T-helper 22 cell (primary cell): ENCODE measurements at regions not wholly inside any gene's neighbourhood (a gene's known extent, or its start where the extent isn't known, plus 50 kb on each side); places are given as distances from the start of the nearest gene placed in this dataset.

Experiments
- DNase-seq: peaks from one replicate; pipeline ENCODE4 v3.0.0-alpha.2; 2020; ENCODE audit warnings: low read depth

DNA sequence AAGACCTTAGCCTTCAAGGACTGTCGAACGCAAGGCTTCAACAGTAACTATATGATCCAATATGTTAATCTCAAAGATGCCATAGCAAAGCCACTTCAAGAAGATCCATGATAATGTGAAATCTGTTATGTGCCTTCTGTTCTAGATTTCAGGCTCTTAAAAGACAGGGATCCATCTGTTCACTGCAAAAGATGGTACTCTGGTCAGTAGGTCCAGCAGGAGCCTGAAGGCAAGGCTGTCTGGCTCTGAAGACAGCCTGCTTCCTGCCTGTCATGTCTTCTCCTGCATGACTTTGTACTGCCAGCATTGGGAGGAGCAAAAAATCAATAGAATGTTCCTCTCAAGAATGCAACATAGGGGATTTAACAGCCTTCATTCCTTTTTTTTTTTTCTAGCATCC, 270.8 kb upstream of the PARD3B start:
- no peak for DNase-seq

- no peak for DNase-seq
Observed at GRCh38 chr2:204274991-204275390, 270.3 kb upstream of the PARD3B start.

- no peak for DNase-seq
Observed at GRCh38 chr2:204277226-204277625, 268.0 kb upstream of the PARD3B start.

DNA sequence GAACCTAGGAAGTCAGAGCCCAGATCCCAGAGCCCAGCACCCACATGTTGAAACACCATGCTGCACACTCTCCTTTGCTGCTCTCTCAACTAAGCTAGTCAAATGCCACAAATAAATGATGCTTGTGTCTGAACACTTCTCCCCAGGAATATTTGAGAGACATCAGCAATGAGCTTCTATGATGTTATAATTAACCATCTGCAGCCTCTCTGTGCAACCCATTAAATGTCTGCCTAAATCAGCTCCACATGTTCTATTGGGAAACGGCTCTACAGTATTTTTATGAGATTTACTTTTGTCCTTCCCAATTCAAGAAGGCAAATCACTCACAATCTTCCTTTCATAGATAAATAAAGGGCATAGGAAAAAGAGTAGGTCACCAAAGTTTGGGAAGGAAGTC, 266.8 kb upstream of the PARD3B start:
- DNase-seq: no peak

DNA sequence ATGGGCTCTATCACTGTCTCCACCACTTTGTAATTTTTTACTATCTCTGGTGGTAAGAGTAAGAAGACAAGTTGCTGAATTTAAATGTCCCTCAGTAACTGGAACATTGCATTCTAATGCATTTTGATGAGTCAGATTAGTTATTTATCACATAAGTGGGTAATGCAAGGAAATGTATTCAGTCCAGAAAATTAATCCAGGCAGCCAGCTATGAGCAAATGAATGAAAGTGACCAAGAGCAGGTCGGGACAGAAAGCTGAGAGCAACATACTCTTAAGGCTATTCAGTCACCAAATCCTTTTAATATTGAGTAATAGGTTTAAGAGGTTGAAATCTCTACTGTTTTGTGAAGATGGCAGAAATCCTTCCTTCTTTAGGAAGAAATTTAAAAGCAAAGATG, 265.5 kb upstream of the PARD3B start:
- no peak for DNase-seq

- no peak for DNase-seq
Observed at GRCh38 chr2:204280262-204280668, 265.0 kb upstream of the PARD3B start.

DNA sequence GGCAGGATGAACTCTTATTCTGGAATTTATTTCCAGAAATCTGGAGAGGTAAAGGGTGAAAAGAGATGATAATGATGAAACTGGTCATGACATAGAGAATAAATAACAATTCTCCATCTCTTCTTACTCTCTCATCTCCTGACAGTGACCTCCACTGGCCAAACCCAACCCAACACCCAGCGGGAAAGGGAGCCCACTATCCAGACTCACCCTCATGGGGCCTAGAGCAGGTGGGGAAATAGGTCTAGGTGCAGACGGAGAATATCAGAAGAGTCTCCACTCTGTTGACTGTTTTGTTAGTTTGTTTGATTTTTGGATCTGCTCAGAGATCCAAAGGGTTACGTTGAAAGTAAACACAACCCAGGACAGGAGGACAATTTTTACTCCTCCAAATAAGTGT, 263.2 kb upstream of the PARD3B start:
- no peak for DNase-seq

- DNase-seq: no peak
Observed at GRCh38 chr2:204282525-204282924, 262.8 kb upstream of the PARD3B start.

- DNase-seq: no peak
Observed at GRCh38 chr2:204289066-204289465, 256.2 kb upstream of the PARD3B start.

- no peak for DNase-seq
Observed at GRCh38 chr2:204292439-204292838, 252.8 kb upstream of the PARD3B start.

GRCh38 chr2:204293884-204294747, 251.2 kb upstream of the PARD3B start:
- DNase-seq: no peak

DNA sequence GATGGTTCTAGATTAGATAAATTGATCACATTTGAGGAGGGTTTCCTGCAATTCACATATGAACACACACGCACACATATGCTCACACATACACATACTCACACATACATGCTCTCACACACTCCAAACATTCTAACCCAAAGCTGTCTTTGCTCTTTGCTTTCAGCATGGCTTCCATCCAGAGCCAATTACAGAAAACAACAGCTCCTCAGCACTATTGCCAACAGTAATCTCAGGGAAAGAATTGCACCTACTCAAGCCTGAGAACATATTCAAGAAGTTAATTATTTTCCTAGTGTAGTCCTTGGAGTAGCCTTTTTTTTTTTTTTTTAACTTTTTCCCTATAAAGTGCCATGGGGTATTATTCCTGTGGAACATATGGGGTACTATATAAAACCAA, 246.9 kb upstream of the PARD3B start:
- no peak for DNase-seq

DNA sequence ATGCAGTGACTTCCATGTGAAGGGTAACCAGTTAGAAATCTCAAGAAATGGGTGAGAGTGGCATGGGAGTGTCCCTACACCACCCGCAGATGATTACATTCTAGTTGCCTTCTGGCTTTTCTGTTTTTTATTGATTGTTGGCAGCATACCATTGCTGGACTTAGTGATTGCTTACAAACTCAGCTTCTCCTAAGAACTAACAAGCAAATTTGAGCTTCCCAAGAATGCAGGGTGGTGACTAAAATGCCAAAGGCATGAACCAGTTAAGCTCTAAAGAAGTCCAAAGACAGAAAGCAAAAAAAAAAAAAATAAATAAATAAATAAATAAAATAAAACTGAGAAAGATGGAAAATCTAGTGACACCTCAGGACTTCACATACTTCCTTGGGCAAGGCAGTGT, 245.5 kb upstream of the PARD3B start:
- DNase-seq: no peak

- no peak for DNase-seq
Observed at GRCh38 chr2:204306667-204307066, 238.6 kb upstream of the PARD3B start.

DNA sequence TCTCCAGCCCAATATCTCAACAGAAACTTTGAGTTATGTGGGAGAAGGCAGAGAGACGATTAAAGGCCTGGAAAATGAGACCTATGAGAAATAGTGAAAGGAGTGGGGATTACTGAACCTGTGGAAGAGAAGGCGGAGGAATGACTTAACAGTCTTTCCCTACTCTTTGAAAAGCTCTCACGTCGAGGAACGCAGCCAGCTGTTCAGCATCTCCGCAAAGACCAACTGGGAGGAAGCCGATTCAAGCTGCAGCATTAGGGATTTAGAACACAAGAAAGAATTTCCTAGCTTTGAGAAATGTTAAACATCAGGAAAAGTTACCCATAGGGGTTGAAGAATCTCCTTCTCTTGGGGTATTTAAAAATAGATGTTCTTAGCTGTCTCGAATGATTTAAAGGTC, 233.2 kb upstream of the PARD3B start:
- no peak for DNase-seq

DNA sequence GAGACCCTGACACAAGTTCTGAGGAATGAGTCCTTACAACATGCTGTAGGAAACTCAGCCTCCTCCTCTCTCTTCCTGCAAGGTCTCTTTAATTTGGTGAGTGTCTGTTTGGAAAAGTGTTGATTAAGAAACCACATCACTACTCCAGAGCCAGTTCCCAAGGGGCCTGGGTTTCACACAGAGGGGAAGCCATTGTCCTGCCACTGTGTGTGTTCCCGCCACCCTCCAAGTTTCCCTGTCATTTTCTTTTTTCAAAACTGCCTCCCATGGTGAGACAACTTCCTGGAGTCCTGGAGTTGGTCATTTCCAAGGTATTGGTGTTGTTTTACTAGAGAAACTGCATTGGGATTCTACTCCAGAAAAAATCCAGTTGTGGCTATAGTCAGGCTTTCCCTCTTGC, 232.0 kb upstream of the PARD3B start:
- no peak for DNase-seq

- no peak for DNase-seq
Observed at GRCh38 chr2:204315236-204315662, 230.0 kb upstream of the PARD3B start.

DNA sequence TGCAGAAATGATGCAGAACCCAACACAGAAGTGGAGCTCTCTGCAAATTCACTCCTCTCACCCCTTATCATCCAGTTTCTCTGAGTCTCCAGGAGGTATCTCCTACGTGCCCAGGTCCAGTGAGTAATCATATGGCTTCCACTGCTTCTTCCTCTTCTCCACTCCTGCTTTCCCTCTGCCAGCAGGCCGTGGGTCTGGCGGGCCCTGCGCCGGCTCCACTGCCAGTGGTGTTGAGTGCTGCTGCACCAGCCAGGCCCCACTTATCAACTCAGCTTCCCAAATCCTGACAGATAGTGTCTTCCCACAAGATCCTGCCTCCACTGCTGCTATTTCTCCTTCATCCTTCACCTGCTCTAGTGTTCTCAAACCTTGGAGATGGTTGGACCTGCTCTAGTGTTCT, 227.6 kb upstream of the PARD3B start:
- no peak for DNase-seq

GRCh38 chr2:204321027-204321800, 224.1 kb upstream of the PARD3B start:
- no peak for DNase-seq

- DNase-seq: no peak
Observed at GRCh38 chr2:204321910-204322751, 223.1 kb upstream of the PARD3B start.

DNA sequence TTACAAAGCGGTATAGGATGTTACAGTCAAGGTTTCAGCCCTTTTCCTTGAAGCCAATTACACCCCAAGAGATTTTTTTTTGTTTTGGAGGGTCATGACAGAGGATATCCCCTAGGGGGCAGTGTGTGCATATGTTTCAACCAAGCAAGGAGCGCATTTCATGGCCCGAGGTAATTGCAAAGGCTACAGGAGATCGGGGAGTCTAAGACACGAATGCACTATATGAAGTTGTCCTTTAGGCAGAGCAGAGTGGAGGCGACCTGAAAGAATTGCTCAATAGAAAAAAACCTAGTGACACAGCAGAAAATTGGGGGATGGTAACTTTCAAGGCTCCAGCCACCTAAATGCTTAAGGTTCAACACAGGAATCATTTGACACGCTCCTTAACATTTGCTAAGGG, 219.8 kb upstream of the PARD3B start:
- DNase-seq: no peak

GRCh38 chr2:204328373-204328772, 216.9 kb upstream of the PARD3B start:
- DNase-seq: no peak

- no peak for DNase-seq
Observed at GRCh38 chr2:204329016-204329415, 216.3 kb upstream of the PARD3B start.
